ENCODE measurements at regions not wholly inside any gene's neighbourhood (a gene's known extent, or its start where the extent isn't known, plus 50 kb on each side); places are given as distances from the start of the nearest gene placed in this dataset.

DNA sequence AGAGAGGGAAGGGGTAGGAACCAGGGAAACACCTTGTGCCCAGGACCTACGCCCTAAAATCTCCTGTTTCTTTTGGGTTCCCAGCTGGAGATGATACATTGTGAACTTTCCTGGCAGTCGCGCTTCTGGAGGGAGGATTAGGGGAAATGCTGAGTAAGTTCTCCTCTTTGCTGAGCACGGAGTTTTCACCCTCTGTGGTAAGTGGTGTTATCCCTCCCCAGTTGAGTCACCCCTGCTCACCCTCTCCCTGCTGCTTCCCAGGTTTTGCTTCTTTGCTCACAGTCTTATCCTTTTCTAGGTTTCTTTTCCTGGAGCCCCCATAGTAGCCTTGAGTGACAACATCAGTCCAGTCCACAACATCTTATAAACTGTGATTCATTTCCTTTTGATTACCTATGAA lies 789.1 kb downstream of the TMEM121 start:
- no peak for TF ChIP-seq POLR2AphosphoS5 (IDR thresholded peaks at IDR 0.05; ENCODE audit: borderline replicate concordance, low read depth, low read length)
- no peak for TF ChIP-seq EZH2 (IDR thresholded peaks at IDR 0.05)
- TF ChIP-seq FOXP2 (optimal IDR thresholded peaks at IDR 0.05; ENCODE audit: control extremely low read depth, extremely low read length, insufficient read depth) = no peak

Measured in SK-N-MC (cell line).